GM13977 (cell line): ENCODE measurements at regions not wholly inside any gene's neighbourhood (a gene's known extent, or its start where the extent isn't known, plus 50 kb on each side); places are given as distances from the start of the nearest gene placed in this dataset.

Experiments
- DNase-seq: peaks from one replicate; pipeline ENCODE4 v3.0.0; 2012; ENCODE audit warnings: low spot score
- CTCF ChIP-seq: IDR thresholded peaks from 2 replicates; pipeline ENCODE4 v1.5.1; 2012; ENCODE audit warnings: mild to moderate bottlenecking, control low read depth; ENCODE audit not compliant: insufficient read depth; ENCODE audit errors: extremely low read depth, missing control alignments
- in situ Hi-C: fragments of 300-500 bp; cut with MboI; formaldehyde crosslinking; loops from one replicate; pipeline ENCODE4 v1.12.0; 2022; ENCODE audit warnings: low sequenced_read_pairs, low pct_unique_long_range_greater_than_20kb, mixed read lengths, inconsistent platforms; ENCODE audit not compliant: unreplicated experiment

GRCh38 chr1:239682960-239683359 lies 296.6 kb downstream of the CHRM3 start:
- TF ChIP-seq CTCF = no peak
- no peak for DNase-seq
- in situ Hi-C loops = no loop called here

GRCh38 chr1:239686386-239686785 lies 300.0 kb downstream of the CHRM3 start:
- DNase-seq = no peak
- no peak for TF ChIP-seq CTCF
- in situ Hi-C loops = no loop called here

GRCh38 chr1:239696317-239696716 lies 309.9 kb downstream of the CHRM3 start:
- no peak for DNase-seq
- TF ChIP-seq CTCF = no peak
- in situ Hi-C loops = no loop called here

GRCh38 chr1:239700667-239701066 lies 314.3 kb downstream of the CHRM3 start:
- no peak for DNase-seq
- TF ChIP-seq CTCF = no peak
- in situ Hi-C loops = no loop called here

GRCh38 chr1:239703075-239703474 lies 316.7 kb downstream of the CHRM3 start:
- in situ Hi-C loops = no loop called here
- no peak for DNase-seq
- no peak for TF ChIP-seq CTCF

GRCh38 chr1:239706245-239706892 lies 320.0 kb downstream of the CHRM3 start:
- DNase-seq = no peak
- no peak for TF ChIP-seq CTCF
- in situ Hi-C loops = no loop called here
